ENCODE measurements at regions not wholly inside any gene's neighbourhood (a gene's known extent, or its start where the extent isn't known, plus 50 kb on each side); places are given as distances from the start of the nearest gene placed in this dataset.
"Not testable (repeated sequence)": the region's sequence is repeated elsewhere in the genome, so short reads cannot be mapped to it uniquely, and the experiment has no call there.

DNA sequence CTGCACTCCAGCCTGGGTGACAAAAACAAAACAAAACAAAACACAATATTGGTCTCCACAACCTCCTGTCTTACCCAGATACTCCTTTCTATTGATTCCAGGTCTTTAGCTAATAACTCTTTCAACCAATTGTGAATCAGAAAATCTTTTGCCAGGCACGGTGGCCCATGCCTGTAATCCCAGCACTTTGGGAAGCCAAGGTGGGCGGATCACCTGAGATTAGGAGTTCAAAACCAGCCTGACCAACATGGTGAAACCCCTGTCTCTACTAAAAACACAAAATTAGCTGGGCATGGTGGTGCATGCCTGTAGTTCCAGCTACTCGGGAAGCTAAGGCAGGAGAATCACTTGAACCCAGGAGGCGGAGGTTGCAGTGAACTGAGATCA lies 88.5 kb upstream of the METTL9 start:
- not testable (repeated sequence) for TF ChIP-seq CTCF, EP300, POLR2AphosphoS5, POLR2A (IDR thresholded peaks at IDR 0.05)
